ENCODE measurements at regions not wholly inside any gene's neighbourhood (a gene's known extent, or its start where the extent isn't known, plus 50 kb on each side); places are given as distances from the start of the nearest gene placed in this dataset.

DNA sequence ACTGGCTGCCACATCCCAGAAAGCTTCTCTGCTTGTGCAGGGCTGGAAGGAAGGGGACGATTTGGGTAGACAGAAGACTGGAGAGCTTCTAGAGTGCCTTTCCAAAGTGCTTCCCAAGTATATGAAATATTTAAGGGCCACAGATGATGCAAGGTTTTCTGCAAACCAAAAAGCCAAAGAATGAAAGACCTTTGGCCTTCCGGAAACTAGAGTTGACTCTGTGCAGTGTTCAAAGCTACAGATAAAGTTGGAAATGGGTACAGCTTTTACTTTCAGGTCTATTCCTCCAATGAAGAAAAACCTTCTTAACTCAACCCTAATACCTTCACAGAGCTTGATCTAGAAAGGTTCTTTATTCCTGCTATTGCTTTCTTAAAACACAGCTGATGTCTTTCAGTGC is 253.0 kb upstream of the KLHL29 start:
- no peak for TF ChIP-seq CTCF (conservative IDR thresholded peaks at IDR 0.05; ENCODE audit: low read depth, low read length)
- no peak for TF ChIP-seq RCOR1 (IDR thresholded peaks at IDR 0.05; ENCODE audit: insufficient replicate concordance, low read length)
- no peak for TF ChIP-seq FOS (IDR thresholded peaks at IDR 0.05; ENCODE audit: low read depth, low read length)
- TF ChIP-seq, protein P1, sequence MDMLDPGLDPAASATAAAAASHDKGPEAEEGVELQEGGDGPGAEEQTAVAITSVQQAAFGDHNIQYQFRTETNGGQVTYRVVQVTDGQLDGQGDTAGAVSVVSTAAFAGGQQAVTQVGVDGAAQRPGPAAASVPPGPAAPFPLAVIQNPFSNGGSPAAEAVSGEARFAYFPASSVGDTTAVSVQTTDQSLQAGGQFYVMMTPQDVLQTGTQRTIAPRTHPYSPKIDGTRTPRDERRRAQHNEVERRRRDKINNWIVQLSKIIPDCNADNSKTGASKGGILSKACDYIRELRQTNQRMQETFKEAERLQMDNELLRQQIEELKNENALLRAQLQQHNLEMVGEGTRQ (IDR thresholded peaks at IDR 0.05; ENCODE audit: low read depth, low read length) = no peak
- TF ChIP-seq POLR2A (IDR thresholded peaks at IDR 0.05; ENCODE audit: low read depth, low read length) = no peak
- no peak for TF ChIP-seq SMC3 (IDR thresholded peaks at IDR 0.05; ENCODE audit: low read depth, low read length)
- TF ChIP-seq RAD21 (IDR thresholded peaks at IDR 0.05; ENCODE audit: low read length) = no peak
- TF ChIP-seq CEBPB (IDR thresholded peaks at IDR 0.05; ENCODE audit: low read depth, low read length) = no peak
- no peak for TF ChIP-seq RFX5 (IDR thresholded peaks at IDR 0.05; ENCODE audit: low read depth, low read length)

Measured in IMR-90 (cell line).